Neural cell (in vitro differentiated cells): ENCODE measurements at regions not wholly inside any gene's neighbourhood (a gene's known extent, or its start where the extent isn't known, plus 50 kb on each side); places are given as distances from the start of the nearest gene placed in this dataset.

ENCODE experiments used
- H2AFZ ChIP-seq: fragments of 200-600, 300-800 bp; sonication (generic), shearing (Covaris generic); 2 replicates; pipeline ENCODE4 v1.6.0; 2014; ENCODE audit warnings: low read depth, mild to moderate bottlenecking, antibody characterized with exemption, low read length, moderate library complexity
- H3F3A ChIP-seq: fragments of 200-600 bp; shearing (Covaris generic); 2 replicates; pipeline ENCODE4 v1.6.1; 2016; ENCODE audit warnings: mild to moderate bottlenecking, moderate library complexity, mixed read lengths, antibody characterized with exemption, low read length; ENCODE audit not compliant: insufficient read depth, poor library complexity, severe bottlenecking
- H3K27ac ChIP-seq: fragments of 200-600, 300-800 bp; sonication (generic), shearing (Covaris generic); 2 replicates; pipeline ENCODE4 v1.5.1; 2014; ENCODE audit warnings: mild to moderate bottlenecking, low read length, moderate library complexity
- H3K27me3 ChIP-seq: fragments of 300-800, 200-600 bp; sonication (generic), shearing (Covaris generic); 2 replicates; pipeline ENCODE4 v1.6.0; 2014; ENCODE audit warnings: mild to moderate bottlenecking, low read depth, low read length, moderate library complexity; ENCODE audit not compliant: insufficient read depth
- H3K36me3 ChIP-seq: fragments of 300-800, 200-600 bp; sonication (generic), shearing (Covaris generic); 2 replicates; pipeline ENCODE4 v1.5.1; 2014; ENCODE audit warnings: mild to moderate bottlenecking, antibody characterized with exemption, low read length, moderate library complexity; ENCODE audit not compliant: insufficient read depth
- H3K4me2 ChIP-seq: fragments of 300-800, 200-600 bp; sonication (generic), shearing (Covaris generic); 2 replicates; pipeline ENCODE4 v1.6.0; 2014; ENCODE audit warnings: mild to moderate bottlenecking, low read length
- H3K4me3 ChIP-seq: fragments of 300-800, 200-600 bp; sonication (generic), shearing (Covaris generic); 2 replicates; pipeline ENCODE4 v1.5.1; 2014; ENCODE audit warnings: mild to moderate bottlenecking, low read length, moderate library complexity
- H3K79me2 ChIP-seq: fragments of 200-600 bp; shearing (Covaris generic); replicated peaks from 2 replicates; pipeline ENCODE4 v1.6.0; 2014; ENCODE audit warnings: mild to moderate bottlenecking, low read length, moderate library complexity; ENCODE audit not compliant: insufficient read depth
- H3K9ac ChIP-seq: fragments of 300-800, 200-600 bp; sonication (generic), shearing (Covaris generic); 2 replicates; pipeline ENCODE4 v1.6.1; 2016; ENCODE audit warnings: mild to moderate bottlenecking, low read length, mixed read lengths
- H3K9me2 ChIP-seq: fragments of 200-600 bp; shearing (Covaris generic); 2 replicates; pipeline ENCODE4 v1.6.1; 2016; ENCODE audit warnings: mild to moderate bottlenecking, low read length, mixed read lengths; ENCODE audit not compliant: insufficient read depth
- H3K9me3 ChIP-seq: fragments of 200-600, 300-800 bp; sonication (generic), shearing (Covaris generic); 2 replicates; pipeline ENCODE4 v1.6.1; 2016; ENCODE audit warnings: mild to moderate bottlenecking, mixed run types, low read length, moderate library complexity, mixed read lengths
- H4K20me1 ChIP-seq: fragments of 200-600 bp; shearing (Covaris generic); 2 replicates; pipeline ENCODE4 v1.6.1; 2016; ENCODE audit warnings: mild to moderate bottlenecking, mixed run types; ENCODE audit not compliant: insufficient read depth
- EP300 ChIP-seq: fragments of 450-650 bp; conservative IDR thresholded peaks from 2 replicates; pipeline ENCODE4 v1.6.1; 2014; ENCODE audit warnings: antibody characterized with exemption, mild to moderate bottlenecking, moderate library complexity; ENCODE audit not compliant: poor library complexity, severe bottlenecking
- EZH2 ChIP-seq: fragments of 200-600, 300-800 bp; shearing (Covaris generic), sonication (generic); IDR thresholded peaks from 2 replicates; pipeline ENCODE4 v1.6.1; 2014; ENCODE audit warnings: antibody characterized with exemption, low read length, borderline replicate concordance, mild to moderate bottlenecking; ENCODE audit not compliant: insufficient read depth, poor library complexity, severe bottlenecking
- MXI1 ChIP-seq: fragments of 450-650 bp; conservative IDR thresholded peaks from 2 replicates; pipeline ENCODE4 v1.6.1; 2014; ENCODE audit warnings: antibody characterized with exemption, mild to moderate bottlenecking; ENCODE audit not compliant: poor library complexity, severe bottlenecking
- POLR2AphosphoS5 ChIP-seq: IDR thresholded peaks from 2 replicates; pipeline ENCODE4 v1.6.1; 2012
- RAD21 ChIP-seq: fragments of 450-650 bp; conservative IDR thresholded peaks from 2 replicates; pipeline ENCODE4 v1.6.1; 2014; ENCODE audit warnings: antibody characterized with exemption, mild to moderate bottlenecking, moderate library complexity
- SMC3 ChIP-seq: fragments of 450-650 bp; conservative IDR thresholded peaks from 2 replicates; pipeline ENCODE4 v1.6.1; 2014; ENCODE audit warnings: antibody characterized with exemption, mild to moderate bottlenecking, moderate library complexity; ENCODE audit not compliant: poor library complexity
- TAF1 ChIP-seq: IDR thresholded peaks from 2 replicates; pipeline ENCODE4 v1.6.1; 2012; ENCODE audit warnings: low read depth
- TF ChIP-seq, protein P1 (sequence below): IDR thresholded peaks from 2 replicates; pipeline ENCODE4 v1.6.1; 2012; ENCODE audit warnings: borderline replicate concordance
- TF ChIP-seq, protein P2 (sequence below): fragments of 450-650 bp; IDR thresholded peaks from 2 replicates; pipeline ENCODE4 v1.5.1; 2014; ENCODE audit warnings: antibody characterized with exemption, mild to moderate bottlenecking, moderate library complexity; ENCODE audit not compliant: poor library complexity, severe bottlenecking

DNA sequence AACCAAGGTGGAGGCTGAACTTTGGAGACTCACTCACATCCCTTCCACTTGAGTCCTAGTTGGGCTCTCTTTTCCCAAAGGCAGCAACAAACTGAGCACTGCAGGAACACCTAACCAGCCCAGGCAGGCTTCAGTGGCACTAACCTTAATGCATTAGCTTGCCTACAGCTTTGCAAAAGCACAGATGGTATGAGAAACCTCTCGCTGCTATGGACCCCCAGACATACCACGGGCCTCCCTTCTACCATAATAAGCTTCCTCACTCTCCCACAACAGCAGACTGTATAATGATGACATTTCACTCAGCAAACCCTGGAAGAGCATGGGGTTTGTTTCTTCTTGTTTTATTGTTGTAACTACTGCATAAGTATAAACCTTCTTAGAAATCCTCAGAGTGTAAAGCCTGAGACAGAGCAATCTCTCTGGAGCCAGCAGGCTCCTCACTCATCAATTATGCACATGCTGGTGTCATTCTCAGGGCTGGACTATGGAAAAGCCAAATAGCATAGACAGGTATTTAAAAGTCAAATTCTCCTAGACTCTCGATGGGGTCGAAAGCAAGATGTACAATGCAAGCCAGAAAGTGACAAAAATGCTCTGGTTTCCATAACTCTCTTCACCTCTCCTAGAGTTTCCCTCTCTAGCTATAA lies 167.6 kb downstream of the NXPE2 start:
- Histone ChIP-seq H3K4me2 (no peak overlapping the region), H3K4me3 (no peak overlapping the region), H3K36me3 (no peaks in the 10 kb centered on the region), H3K9me3 (no peaks in the 10 kb centered on the region), H3K27ac (no peak overlapping the region), H3K9ac (no peak overlapping the region), H3K79me2 (no peaks in the 10 kb centered on the region), H3K27me3 (no peaks in the 10 kb centered on the region), H3K9me2 (no peaks in the 10 kb centered on the region), H2AFZ (no peak overlapping the region), H3F3A (no peaks in the 10 kb centered on the region), H4K20me1 (no peaks in the 10 kb centered on the region)
- TF ChIP-seq POLR2AphosphoS5, result no peak
- no peak for TF ChIP-seq EP300
- no peak for TF ChIP-seq SMC3
- TF ChIP-seq MXI1, result no peak
- no peak for TF ChIP-seq TAF1
- TF ChIP-seq, protein P1, sequence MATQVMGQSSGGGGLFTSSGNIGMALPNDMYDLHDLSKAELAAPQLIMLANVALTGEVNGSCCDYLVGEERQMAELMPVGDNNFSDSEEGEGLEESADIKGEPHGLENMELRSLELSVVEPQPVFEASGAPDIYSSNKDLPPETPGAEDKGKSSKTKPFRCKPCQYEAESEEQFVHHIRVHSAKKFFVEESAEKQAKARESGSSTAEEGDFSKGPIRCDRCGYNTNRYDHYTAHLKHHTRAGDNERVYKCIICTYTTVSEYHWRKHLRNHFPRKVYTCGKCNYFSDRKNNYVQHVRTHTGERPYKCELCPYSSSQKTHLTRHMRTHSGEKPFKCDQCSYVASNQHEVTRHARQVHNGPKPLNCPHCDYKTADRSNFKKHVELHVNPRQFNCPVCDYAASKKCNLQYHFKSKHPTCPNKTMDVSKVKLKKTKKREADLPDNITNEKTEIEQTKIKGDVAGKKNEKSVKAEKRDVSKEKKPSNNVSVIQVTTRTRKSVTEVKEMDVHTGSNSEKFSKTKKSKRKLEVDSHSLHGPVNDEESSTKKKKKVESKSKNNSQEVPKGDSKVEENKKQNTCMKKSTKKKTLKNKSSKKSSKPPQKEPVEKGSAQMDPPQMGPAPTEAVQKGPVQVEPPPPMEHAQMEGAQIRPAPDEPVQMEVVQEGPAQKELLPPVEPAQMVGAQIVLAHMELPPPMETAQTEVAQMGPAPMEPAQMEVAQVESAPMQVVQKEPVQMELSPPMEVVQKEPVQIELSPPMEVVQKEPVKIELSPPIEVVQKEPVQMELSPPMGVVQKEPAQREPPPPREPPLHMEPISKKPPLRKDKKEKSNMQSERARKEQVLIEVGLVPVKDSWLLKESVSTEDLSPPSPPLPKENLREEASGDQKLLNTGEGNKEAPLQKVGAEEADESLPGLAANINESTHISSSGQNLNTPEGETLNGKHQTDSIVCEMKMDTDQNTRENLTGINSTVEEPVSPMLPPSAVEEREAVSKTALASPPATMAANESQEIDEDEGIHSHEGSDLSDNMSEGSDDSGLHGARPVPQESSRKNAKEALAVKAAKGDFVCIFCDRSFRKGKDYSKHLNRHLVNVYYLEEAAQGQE, result no peak
- no peak for TF ChIP-seq EZH2
- TF ChIP-seq, protein P2, sequence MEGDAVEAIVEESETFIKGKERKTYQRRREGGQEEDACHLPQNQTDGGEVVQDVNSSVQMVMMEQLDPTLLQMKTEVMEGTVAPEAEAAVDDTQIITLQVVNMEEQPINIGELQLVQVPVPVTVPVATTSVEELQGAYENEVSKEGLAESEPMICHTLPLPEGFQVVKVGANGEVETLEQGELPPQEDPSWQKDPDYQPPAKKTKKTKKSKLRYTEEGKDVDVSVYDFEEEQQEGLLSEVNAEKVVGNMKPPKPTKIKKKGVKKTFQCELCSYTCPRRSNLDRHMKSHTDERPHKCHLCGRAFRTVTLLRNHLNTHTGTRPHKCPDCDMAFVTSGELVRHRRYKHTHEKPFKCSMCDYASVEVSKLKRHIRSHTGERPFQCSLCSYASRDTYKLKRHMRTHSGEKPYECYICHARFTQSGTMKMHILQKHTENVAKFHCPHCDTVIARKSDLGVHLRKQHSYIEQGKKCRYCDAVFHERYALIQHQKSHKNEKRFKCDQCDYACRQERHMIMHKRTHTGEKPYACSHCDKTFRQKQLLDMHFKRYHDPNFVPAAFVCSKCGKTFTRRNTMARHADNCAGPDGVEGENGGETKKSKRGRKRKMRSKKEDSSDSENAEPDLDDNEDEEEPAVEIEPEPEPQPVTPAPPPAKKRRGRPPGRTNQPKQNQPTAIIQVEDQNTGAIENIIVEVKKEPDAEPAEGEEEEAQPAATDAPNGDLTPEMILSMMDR, result no peak

DNA sequence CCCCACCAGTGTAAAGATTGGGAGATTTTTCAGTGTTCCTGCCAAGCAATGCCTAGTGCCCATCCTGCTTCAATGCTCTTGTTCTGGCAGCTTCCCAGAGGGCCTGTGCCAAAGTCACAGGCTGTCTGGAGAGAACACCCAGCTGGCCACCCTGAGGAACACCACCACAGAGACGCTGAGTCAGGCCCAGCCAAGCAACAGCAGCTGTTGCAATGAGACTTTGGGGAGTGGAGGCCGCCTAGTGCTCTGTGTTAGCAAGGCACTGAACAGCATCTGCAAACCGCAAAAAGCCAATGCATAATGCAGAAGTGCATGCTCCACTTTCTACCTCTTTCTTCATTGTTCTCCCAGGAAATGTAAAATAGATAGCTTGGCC lies 168.1 kb downstream of the NXPE2 start:
- TF ChIP-seq RAD21, result no peak
- TF ChIP-seq, protein P1, result no peak
- no peak for TF ChIP-seq TAF1
- TF ChIP-seq EP300, result no peak
- TF ChIP-seq POLR2AphosphoS5, result no peak
- no peak for TF ChIP-seq SMC3
- TF ChIP-seq, protein P2, result no peak
- TF ChIP-seq MXI1, result no peak
- Histone ChIP-seq H4K20me1 (no peaks in the 10 kb centered on the region), H3K36me3 (no peaks in the 10 kb centered on the region), H2AFZ (no peak overlapping the region), H3F3A (no peaks in the 10 kb centered on the region), H3K9me3 (no peaks in the 10 kb centered on the region), H3K4me2 (no peak overlapping the region), H3K27ac (peak overlapping the region; percentile 63), H3K27me3 (no peaks in the 10 kb centered on the region), H3K9ac (no peak overlapping the region), H3K79me2 (no peaks in the 10 kb centered on the region), H3K4me3 (no peak overlapping the region), H3K9me2 (no peaks in the 10 kb centered on the region)
